ENCODE measurements at regions not wholly inside any gene's neighbourhood (a gene's known extent, or its start where the extent isn't known, plus 50 kb on each side); places are given as distances from the start of the nearest gene placed in this dataset.

GRCh38 chr17:14506364-14506763 is 205.5 kb downstream of the HS3ST3B1 start:
- Histone ChIP-seq H2BK120ac (replicated peaks; ENCODE audit: low read depth, low read length) (no peak overlapping the region), H3K23me2 (ENCODE audit: low read depth, low read length) (no peaks in the 10 kb centered on the region), H4K20me1 (replicated peaks in 1 of 2; ENCODE audit: control insufficient read depth in 1 of 2, insufficient read depth in 2 of 2, low read length in 2 of 2) (no peaks in the 10 kb centered on the region), H3K23ac (ENCODE audit: insufficient read length) (no peak overlapping the region), H3K56ac (replicated peaks; ENCODE audit: insufficient read length, low read depth, low read length) (no peak overlapping the region), H3K4me3 (ENCODE audit: extremely low read depth in 1 of 4, insufficient read depth in 2 of 4, low read depth in 3 of 4, low read length in 4 of 4) (no peak overlapping the region), H3K9ac (replicated peaks in 1 of 4; ENCODE audit: extremely low read depth in 1 of 4, low read depth in 3 of 4, low read length in 3 of 4) (no peak overlapping the region), H4K5ac (ENCODE audit: insufficient read length, low read depth, low read length) (no peak overlapping the region), H3K36me3 (ENCODE audit: control insufficient read depth in 2 of 4, insufficient read depth in 4 of 4, low read length in 3 of 4) (no peaks in the 10 kb centered on the region), H3K27me3 (replicated peaks in 1 of 4; ENCODE audit: control insufficient read depth in 3 of 4, extremely low read depth in 1 of 4, insufficient read depth in 3 of 4, low read length in 3 of 4) (no peaks in the 10 kb centered on the region), H3K4ac (replicated peaks; ENCODE audit: insufficient read length, low read depth, low read length) (no peak overlapping the region), H3K4me2 (ENCODE audit: insufficient read depth in 1 of 2, low read depth in 2 of 2, low read length in 2 of 2) (no peak overlapping the region), H2BK15ac (ENCODE audit: low read length) (no peak overlapping the region), H3K27ac (ENCODE audit: low read depth, low read length) (no peak overlapping the region), H2BK5ac (ENCODE audit: low read depth, low read length) (no peak overlapping the region), H4K91ac (replicated peaks; ENCODE audit: insufficient read length, low read length) (no peak overlapping the region), H3K79me1 (ENCODE audit: low read depth, low read length) (no peaks in the 10 kb centered on the region), H2AK5ac (ENCODE audit: low read depth, low read length) (no peak overlapping the region), H3K9me3 (ENCODE audit: insufficient read depth in 2 of 2, low read depth in 1 of 2, low read length in 1 of 2) (no peaks in the 10 kb centered on the region), H3K79me2 (ENCODE audit: control insufficient read depth in 1 of 2, insufficient read depth in 2 of 2, low read length in 2 of 2) (no peaks in the 10 kb centered on the region), H2BK20ac (ENCODE audit: low read length) (no peak overlapping the region), H3K18ac (ENCODE audit: extremely low read depth, low read length) (no peak overlapping the region), H3K14ac (ENCODE audit: insufficient read length) (no peak overlapping the region), H2AFZ (ENCODE audit: low read length) (no peak overlapping the region), H2BK12ac (ENCODE audit: low read depth, low read length) (no peak overlapping the region), H4K8ac (ENCODE audit: extremely low read depth, insufficient read depth, low read length) (no peak overlapping the region), H3K4me1 (replicated peaks in 1 of 4; ENCODE audit: control insufficient read depth in 3 of 4, insufficient read depth in 4 of 4, low read length in 3 of 4) (no peaks in the 10 kb centered on the region)
- WGBS, 2 experiments (ENCODE audit: extremely low coverage in 1 of 2, insufficient coverage in 1 of 2, insufficient read length in 1 of 2, insufficient replicate concordance in 2 of 2, low coverage in 1 of 2, low lambda C conversion rate in 2 of 2, missing lambda C conversion rate in 1 of 2), result 98% methylated on average over 5 of the region's 5 CpGs; no CpG with 5 or more reads in 1 of the 2 experiments
- POLR2A ChIA-PET (ENCODE audit: partially characterized antibody), result no interaction called here
- no peak for FAIRE-seq
- no peak for DNase-seq (ENCODE audit: low read depth in 1 of 2, low spot score in 2 of 2)
- CTCF ChIA-PET (ENCODE audit: partially characterized antibody), result interaction anchor here (1.0 kb wide), 1 partner anchor 13 kb away, joined by 4 read pairs; no protein-coding TSS in a partner anchor
- TF ChIP-seq NRF1 (IDR thresholded peaks at IDR 0.05; ENCODE audit: low read depth, low read length), result no peak

Measured in H1 (cell line).